Ectodermal cell (in vitro differentiated cells): ENCODE measurements at regions not wholly inside any gene's neighbourhood (a gene's known extent, or its start where the extent isn't known, plus 50 kb on each side); places are given as distances from the start of the nearest gene placed in this dataset.
A peak's percentile ranks its signal among the peaks of the same experiment; 100 is the strongest.

ENCODE experiments used
- H3K27ac ChIP-seq: 2 replicates; pipeline ENCODE4 v1.7.0; 2013; ENCODE audit warnings: mild to moderate bottlenecking, low read depth, low read length; ENCODE audit not compliant: insufficient read depth, poor library complexity, severe bottlenecking
- H3K27me3 ChIP-seq: 2 replicates; pipeline ENCODE4 v1.7.0; 2013; ENCODE audit warnings: mild to moderate bottlenecking, low read length; ENCODE audit not compliant: insufficient read depth, control insufficient read depth, poor library complexity, severe bottlenecking
- H3K36me3 ChIP-seq: one replicate; pipeline ENCODE4 v1.7.0; 2013; ENCODE audit warnings: low read length; ENCODE audit not compliant: control insufficient read depth, insufficient read depth
- H3K4me1 ChIP-seq: one replicate; pipeline ENCODE4 v1.7.0; 2013; ENCODE audit warnings: low read length; ENCODE audit not compliant: control insufficient read depth, insufficient read depth
- H3K4me3 ChIP-seq: 2 replicates; pipeline ENCODE4 v1.7.0; 2013; ENCODE audit warnings: low read depth, low read length, control low read depth; ENCODE audit not compliant: insufficient read depth
- H3K9me3 ChIP-seq: 2 replicates; pipeline ENCODE4 v1.7.0; 2013; ENCODE audit warnings: mild to moderate bottlenecking, low read length, moderate library complexity; ENCODE audit not compliant: control insufficient read depth
- WGBS, 2 experiments: methylation state at CpG; one replicate each; pipeline ENCODE4 v1.1.7; 2013; ENCODE audit warnings: missing lambda C conversion rate in 2 of 2; 5-methylcytosine and 5-hydroxymethylcytosine counted together

- H3K4me3 ChIP-seq, result no peak overlapping the region
- no peak overlapping the region for H3K27ac ChIP-seq
- no peaks in the 10 kb centered on the region for H3K9me3 ChIP-seq
- peaks cover 5% of the 10 kb centered on the region for H3K4me1 ChIP-seq
- no peaks in the 10 kb centered on the region for H3K27me3 ChIP-seq
- 97 to 100% methylated on average over 3 to 4 of the region's 4 CpGs for WGBS, 2 experiments
- no peaks in the 10 kb centered on the region for H3K36me3 ChIP-seq
These were observed 143.3 kb downstream of the IRS1 start for GRCh38 chr2:226656367-226656766.

GRCh38 chr2:226655871-226656270, 143.7 kb downstream of the IRS1 start:
- Histone ChIP-seq H3K27me3 (no peaks in the 10 kb centered on the region), H3K36me3 (no peaks in the 10 kb centered on the region), H3K4me1 (peaks cover 5% of the 10 kb centered on the region), H3K4me3 (no peak overlapping the region), H3K27ac (no peak overlapping the region), H3K9me3 (no peaks in the 10 kb centered on the region)
- 88 to 100% methylated on average over 1 of the region's 1 CpG for WGBS, 2 experiments

- 95 to 100% methylated on average over 1 of the region's 1 CpG for WGBS, 2 experiments
- Histone ChIP-seq H3K36me3 (no peaks in the 10 kb centered on the region), H3K9me3 (no peaks in the 10 kb centered on the region), H3K4me3 (no peak overlapping the region), H3K27me3 (no peaks in the 10 kb centered on the region), H3K4me1 (peaks cover 5% of the 10 kb centered on the region), H3K27ac (no peak overlapping the region)
These were observed 146.4 kb downstream of the IRS1 start for GRCh38 chr2:226652983-226653765.

- Histone ChIP-seq H3K4me1 (peaks cover 5% of the 10 kb centered on the region), H3K27me3 (no peaks in the 10 kb centered on the region), H3K9me3 (no peaks in the 10 kb centered on the region), H3K36me3 (no peaks in the 10 kb centered on the region), H3K4me3 (no peak overlapping the region), H3K27ac (no peak overlapping the region)
- WGBS, 2 experiments, result 93 to 97% methylated on average over 4 of the region's 4 CpGs
These were observed 147.3 kb downstream of the IRS1 start for GRCh38 chr2:226652369-226652768.

GRCh38 chr2:226649871-226650660, 149.6 kb downstream of the IRS1 start:
- H3K27me3 ChIP-seq, result no peaks in the 10 kb centered on the region

GRCh38 chr2:226649201-226649600, 150.4 kb downstream of the IRS1 start:
- H3K4me1 ChIP-seq, result peaks cover 5% of the 10 kb centered on the region
- no peaks in the 10 kb centered on the region for H3K36me3 ChIP-seq
- H3K27ac ChIP-seq, result no peak overlapping the region
- H3K9me3 ChIP-seq, result no peaks in the 10 kb centered on the region
- no peak overlapping the region for H3K4me3 ChIP-seq
- 93 to 97% methylated on average over 10 of the region's 10 CpGs for WGBS, 2 experiments
- H3K27me3 ChIP-seq, result no peaks in the 10 kb centered on the region

More at GRCh38 chr2:226649871-226650660, 149.6 kb downstream of the IRS1 start:
- Histone ChIP-seq H3K4me1 (peaks cover 5% of the 10 kb centered on the region), H3K27ac (peak overlapping the region; percentile 30), H3K36me3 (no peaks in the 10 kb centered on the region), H3K4me3 (no peak overlapping the region), H3K9me3 (no peaks in the 10 kb centered on the region)
- WGBS, 2 experiments, result 15 to 20% methylated on average over 13 of the region's 13 CpGs

GRCh38 chr2:226647621-226648518, 151.8 kb downstream of the IRS1 start:
- 84 to 85% methylated on average over 28 of the region's 28 CpGs for WGBS, 2 experiments
- no peak overlapping the region for H3K27ac ChIP-seq

GRCh38 chr2:226644399-226644865, 155.2 kb downstream of the IRS1 start:
- peaks cover 6% of the 10 kb centered on the region for H3K4me1 ChIP-seq
- 91% methylated on average over 5 to 6 of the region's 6 CpGs for WGBS, 2 experiments
- no peaks in the 10 kb centered on the region for H3K27me3 ChIP-seq
- no peaks in the 10 kb centered on the region for H3K9me3 ChIP-seq
- no peak overlapping the region for H3K4me3 ChIP-seq
- H3K36me3 ChIP-seq, result no peaks in the 10 kb centered on the region
- no peak overlapping the region for H3K27ac ChIP-seq

More at GRCh38 chr2:226647621-226648518, 151.8 kb downstream of the IRS1 start:
- peaks cover 10% of the 10 kb centered on the region for H3K4me1 ChIP-seq
- no peaks in the 10 kb centered on the region for H3K36me3 ChIP-seq
- H3K27me3 ChIP-seq, result no peaks in the 10 kb centered on the region
- H3K4me3 ChIP-seq, result no peak overlapping the region
- H3K9me3 ChIP-seq, result no peaks in the 10 kb centered on the region

GRCh38 chr2:226643946-226644282, 155.7 kb downstream of the IRS1 start:
- Histone ChIP-seq H3K27me3 (no peaks in the 10 kb centered on the region), H3K4me3 (no peak overlapping the region), H3K27ac (no peak overlapping the region), H3K4me1 (peaks cover 6% of the 10 kb centered on the region), H3K9me3 (no peaks in the 10 kb centered on the region), H3K36me3 (no peaks in the 10 kb centered on the region)
- 67% methylated on average over 4 of the region's 5 CpGs for WGBS, 2 experiments
